Endothelial cell of umbilical vein (primary cell): ENCODE measurements at regions not wholly inside any gene's neighbourhood (a gene's known extent, or its start where the extent isn't known, plus 50 kb on each side); places are given as distances from the start of the nearest gene placed in this dataset.

Experiments used
- BruUV-seq: library from RNA; stranded (reverse); fragments of 400-500 nt; replicated peaks from 2 replicates; lab custom pipeline; 2021; lab: Mats Ljungman, UMichigan
- CTCF ChIA-PET: fragments of 300-600, 350-600 bp; sonication (Branson Sonifier 250); formaldehyde crosslinking; loops from one replicate; lab custom pipeline; 2021; ENCODE audit warnings: antibody characterized with exemption, inconsistent platforms; lab: Charles Lee
- POLR2A ChIA-PET: fragments of 300-600, 350-600 bp; sonication (Branson Sonifier 250); formaldehyde crosslinking; loops from one replicate; lab custom pipeline; 2021; ENCODE audit warnings: antibody characterized with exemption, inconsistent platforms; lab: Charles Lee
- DNase-seq: peaks from one replicate; pipeline ENCODE4 v3.0.0-alpha.2; 2011; ENCODE audit warnings: low read depth, low spot score
- FAIRE-seq: peaks from 2 replicates; lab custom pipeline; 2011; peaks lifted over from hg19 to GRCh38; lab: Jason Lieb, UNC
- H2AFZ ChIP-seq: 2 replicates; pipeline ENCODE4 v1.6.0; 2012; ENCODE audit warnings: low read depth, low read length, control low read depth, inconsistent platforms
- H3K27ac ChIP-seq: 2 replicates; pipeline ENCODE4 v1.5.1; 2011; ENCODE audit warnings: low read depth, mild to moderate bottlenecking, control low read depth, low read length, moderate library complexity; ENCODE audit not compliant: insufficient read depth
- H3K27me3 ChIP-seq, 2 experiments: 2 replicates each; pipeline versions ENCODE4 v1.6.0 to v1.6.1; 2011; ENCODE audit warnings: low read length in 2 of 2, mixed read lengths in 1 of 2; ENCODE audit not compliant: control insufficient read depth in 2 of 2, insufficient read depth in 2 of 2
- H3K36me3 ChIP-seq, 2 experiments: 2 replicates in 1 of 2; 3 replicates in 1 of 2; pipeline ENCODE4 v1.5.1; 2011; ENCODE audit warnings: low read length in 2 of 2, mild to moderate bottlenecking in 1 of 2, moderate library complexity in 1 of 2; ENCODE audit not compliant: control insufficient read depth in 2 of 2, insufficient read depth in 2 of 2; ENCODE audit errors: extremely low read depth in 1 of 2
- H3K4me1 ChIP-seq: 3 replicates; pipeline ENCODE4 v1.5.1; 2011; ENCODE audit warnings: mild to moderate bottlenecking, low read length; ENCODE audit not compliant: control insufficient read depth, insufficient read depth; ENCODE audit errors: extremely low read depth
- H3K4me2 ChIP-seq: 2 replicates; pipeline ENCODE4 v1.6.1; 2011; ENCODE audit warnings: low read length, control low read depth, mixed read lengths; ENCODE audit not compliant: insufficient read depth
- H3K4me3 ChIP-seq, 3 experiments: fragments of 200-600 bp in 1 of 3; sonication (generic), shearing (Covaris generic) in 1 of 3; replicated peaks in 1 of 3; 2 replicates each; pipeline ENCODE4 v1.5.1; 2011 to 2016; ENCODE audit warnings: control low read depth in 3 of 3, low read length in 3 of 3, mild to moderate bottlenecking in 2 of 3, inconsistent platforms in 1 of 3, low read depth in 1 of 3, moderate library complexity in 1 of 3; ENCODE audit not compliant: insufficient read depth in 1 of 3
- H3K79me2 ChIP-seq: 2 replicates; pipeline ENCODE4 v1.6.0; 2012; ENCODE audit warnings: low read length, inconsistent platforms; ENCODE audit not compliant: control insufficient read depth, insufficient read depth
- H3K9ac ChIP-seq: replicated peaks from 2 replicates; pipeline ENCODE3; 2011; ENCODE audit warnings: low read length, control low read depth; ENCODE audit not compliant: insufficient read depth; ENCODE audit errors: extremely low read depth
- H3K9me1 ChIP-seq: replicated peaks from 3 replicates; pipeline ENCODE4 v1.6.0; 2011; ENCODE audit warnings: mild to moderate bottlenecking, low read length; ENCODE audit not compliant: control insufficient read depth, insufficient read depth; ENCODE audit errors: extremely low read depth
- H3K9me3 ChIP-seq: replicated peaks from 2 replicates; pipeline ENCODE4 v1.5.1; 2012; ENCODE audit warnings: low read length, inconsistent platforms; ENCODE audit not compliant: control insufficient read depth, insufficient read depth
- H4K20me1 ChIP-seq: replicated peaks from 2 replicates; pipeline ENCODE3; 2011; ENCODE audit warnings: mild to moderate bottlenecking, low read length; ENCODE audit not compliant: control insufficient read depth, insufficient read depth; ENCODE audit errors: extremely low read depth
- EZH2 ChIP-seq: IDR thresholded peaks from 2 replicates; pipeline ENCODE4 v1.6.1; 2012; ENCODE audit warnings: borderline replicate concordance, low read depth, mild to moderate bottlenecking, moderate library complexity, low read length, inconsistent platforms; ENCODE audit not compliant: severe bottlenecking
- FOS ChIP-seq: IDR thresholded peaks from 2 replicates; pipeline ENCODE4 v1.6.1; 2011; ENCODE audit warnings: mild to moderate bottlenecking, low read length, moderate library complexity, borderline replicate concordance; ENCODE audit not compliant: insufficient read depth
- GATA2 ChIP-seq: IDR thresholded peaks from 2 replicates; pipeline ENCODE4 v1.7.0; 2011; ENCODE audit warnings: low read depth, mild to moderate bottlenecking, moderate library complexity, mixed read lengths, low read length; ENCODE audit not compliant: insufficient read length, insufficient read depth
- JUN ChIP-seq: IDR thresholded peaks from 2 replicates; pipeline ENCODE4 v1.6.1; 2011; ENCODE audit warnings: borderline replicate concordance, low read depth; ENCODE audit not compliant: insufficient read length, insufficient read depth
- MYC ChIP-seq: IDR thresholded peaks from one replicate; pipeline ENCODE4 v1.6.1; 2011; ENCODE audit warnings: mild to moderate bottlenecking, low read depth, low read length
- POLR2A ChIP-seq: IDR thresholded peaks from 2 replicates; pipeline ENCODE4 v1.6.1; 2012; ENCODE audit warnings: low read depth, mild to moderate bottlenecking, control low read depth, low read length
- POLR2AphosphoS5 ChIP-seq: IDR thresholded peaks from 2 replicates; pipeline ENCODE4 v1.6.1; 2012; ENCODE audit warnings: low read depth, mild to moderate bottlenecking, control low read depth, low read length, moderate library complexity; ENCODE audit not compliant: insufficient read depth
- dilution Hi-C: fragments of 300-500 bp; cut with MboI; formaldehyde crosslinking; loops from one replicate; pipeline ENCODE4 v1.15.0; 2019; ENCODE audit warnings: low sequenced_read_pairs; ENCODE audit not compliant: extremely low pct_ligation_motif_present
- intact Hi-C: fragments of 100-400 bp; cut with micrococcal nuclease; formaldehyde crosslinking; loops from one replicate; pipeline ENCODE4 v1.10.0; 2022
- TF ChIP-seq, protein P1 (sequence below), 2 donors: IDR thresholded peaks; 1 replicate in 1 of 2; 2 replicates in 1 of 2; pipeline ENCODE4 v1.5.1; 2011; ENCODE audit warnings: low read length in 2 of 2, mild to moderate bottlenecking in 2 of 2, moderate library complexity in 2 of 2, control low read depth in 1 of 2, inconsistent platforms in 1 of 2, low read depth in 1 of 2; ENCODE audit not compliant: insufficient read depth in 1 of 2; ENCODE audit errors: extremely low read depth in 1 of 2
- TF ChIP-seq, protein P2 (sequence below): IDR thresholded peaks from 2 replicates; pipeline ENCODE4 v1.6.1; 2011; ENCODE audit not compliant: insufficient read depth, insufficient read length

DNA sequence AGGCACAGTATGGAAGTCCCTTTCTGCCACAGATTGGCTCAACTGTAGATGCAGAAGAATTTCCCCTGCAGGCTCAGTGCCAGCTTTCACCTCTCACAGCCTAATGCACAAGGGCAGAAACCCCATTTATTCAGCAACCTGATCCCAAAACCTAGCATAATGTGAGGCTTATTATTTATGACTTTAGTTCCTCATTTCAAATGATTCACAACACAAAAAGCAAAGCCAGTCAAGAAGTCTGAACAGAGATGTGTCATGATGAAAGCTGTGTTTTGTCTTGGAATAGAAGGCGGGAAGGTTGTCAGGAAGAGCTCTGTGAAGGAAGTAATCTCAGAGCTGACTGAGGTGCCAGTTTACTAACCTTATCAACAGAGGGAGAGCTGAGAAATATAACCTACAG lies 369.7 kb downstream of the LRRC70 start:
- H3K9ac ChIP-seq = no peak overlapping the region
- DNase-seq (peak; percentile 6), FAIRE-seq (peak; percentile 63)
- no peaks in the 10 kb centered on the region for H3K9me3 ChIP-seq
- no peak overlapping the region for H2AFZ ChIP-seq
- no peak overlapping the region for H3K27ac ChIP-seq
- intact Hi-C loops = no loop called here
- H3K4me3 ChIP-seq = no peak overlapping the region
- no peaks in the 10 kb centered on the region for H3K36me3 ChIP-seq
- TF ChIP-seq, protein P1, sequence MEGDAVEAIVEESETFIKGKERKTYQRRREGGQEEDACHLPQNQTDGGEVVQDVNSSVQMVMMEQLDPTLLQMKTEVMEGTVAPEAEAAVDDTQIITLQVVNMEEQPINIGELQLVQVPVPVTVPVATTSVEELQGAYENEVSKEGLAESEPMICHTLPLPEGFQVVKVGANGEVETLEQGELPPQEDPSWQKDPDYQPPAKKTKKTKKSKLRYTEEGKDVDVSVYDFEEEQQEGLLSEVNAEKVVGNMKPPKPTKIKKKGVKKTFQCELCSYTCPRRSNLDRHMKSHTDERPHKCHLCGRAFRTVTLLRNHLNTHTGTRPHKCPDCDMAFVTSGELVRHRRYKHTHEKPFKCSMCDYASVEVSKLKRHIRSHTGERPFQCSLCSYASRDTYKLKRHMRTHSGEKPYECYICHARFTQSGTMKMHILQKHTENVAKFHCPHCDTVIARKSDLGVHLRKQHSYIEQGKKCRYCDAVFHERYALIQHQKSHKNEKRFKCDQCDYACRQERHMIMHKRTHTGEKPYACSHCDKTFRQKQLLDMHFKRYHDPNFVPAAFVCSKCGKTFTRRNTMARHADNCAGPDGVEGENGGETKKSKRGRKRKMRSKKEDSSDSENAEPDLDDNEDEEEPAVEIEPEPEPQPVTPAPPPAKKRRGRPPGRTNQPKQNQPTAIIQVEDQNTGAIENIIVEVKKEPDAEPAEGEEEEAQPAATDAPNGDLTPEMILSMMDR (IDR thresholded peaks at IDR 0.05; ENCODE audit: extremely low read depth in 1 of 2, insufficient read depth in 1 of 2, low read depth in 1 of 2, low read length in 2 of 2) = no peak
- TF ChIP-seq JUN = no peak
- no peak for TF ChIP-seq POLR2AphosphoS5
- no peak for TF ChIP-seq EZH2
- TF ChIP-seq POLR2A = no peak
- no peak for TF ChIP-seq GATA2
- no peak for TF ChIP-seq MYC
- TF ChIP-seq FOS = no peak
- TF ChIP-seq, protein P2, sequence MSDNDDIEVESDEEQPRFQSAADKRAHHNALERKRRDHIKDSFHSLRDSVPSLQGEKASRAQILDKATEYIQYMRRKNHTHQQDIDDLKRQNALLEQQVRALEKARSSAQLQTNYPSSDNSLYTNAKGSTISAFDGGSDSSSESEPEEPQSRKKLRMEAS = no peak
- H3K4me2 ChIP-seq = no peak overlapping the region
- CTCF ChIA-PET = interaction anchor here (1.0 kb wide), 1 partner anchor 8 kb away, joined by 3 read pairs; no protein-coding TSS in a partner anchor
- no peaks in the 10 kb centered on the region for H4K20me1 ChIP-seq
- no peaks in the 10 kb centered on the region for H3K79me2 ChIP-seq
- H3K27me3 ChIP-seq = no peaks in the 10 kb centered on the region
- BruUV-seq = no TSS peak
- dilution Hi-C loops = no loop called here
- POLR2A ChIA-PET = no interaction called here
- no peaks in the 10 kb centered on the region for H3K9me1 ChIP-seq
- peaks cover 3% of the 10 kb centered on the region for H3K4me1 ChIP-seq
